CD14-positive monocyte (primary cell): ENCODE measurements at regions not wholly inside any gene's neighbourhood (a gene's known extent, or its start where the extent isn't known, plus 50 kb on each side); places are given as distances from the start of the nearest gene placed in this dataset.

Source experiments
- DNase-seq, 3 donors: peaks; one replicate each; pipeline ENCODE4 v3.0.0-alpha.2; 2011 to 2022
- H2AFZ ChIP-seq: 2 replicates; pipeline ENCODE4 v1.6.0; 2012; ENCODE audit warnings: mild to moderate bottlenecking, low read depth, low read length, inconsistent platforms; ENCODE audit not compliant: insufficient read depth, poor library complexity, severe bottlenecking
- H3K27ac ChIP-seq, 2 donors: 1 replicate in 1 of 2; 2 replicates in 1 of 2; pipeline ENCODE4 v1.5.1; 2012 to 2013; ENCODE audit warnings: low read length in 2 of 2, control low read depth in 1 of 2, inconsistent platforms in 1 of 2, low read depth in 1 of 2, mild to moderate bottlenecking in 1 of 2
- H3K27me3 ChIP-seq, 2 donors: one replicate each; pipeline versions ENCODE4 v1.6.0 to v1.6.1; 2011 to 2013; ENCODE audit warnings: low read length in 2 of 2; ENCODE audit not compliant: control insufficient read depth in 2 of 2, insufficient read depth in 2 of 2
- H3K36me3 ChIP-seq, 2 donors: replicated peaks in 1 of 2; 1 replicate in 1 of 2; 2 replicates in 1 of 2; pipeline versions ENCODE4 v1.5.1 to v1.6.1; 2012 to 2013; ENCODE audit warnings: low read length in 2 of 2, control low read depth in 1 of 2, inconsistent platforms in 1 of 2, mild to moderate bottlenecking in 1 of 2; ENCODE audit not compliant: insufficient read depth in 2 of 2, control insufficient read depth in 1 of 2
- H3K4me1 ChIP-seq, 2 donors: 1 replicate in 1 of 2; 2 replicates in 1 of 2; pipeline versions ENCODE4 v1.5.1 to v1.6.1; 2012 to 2013; ENCODE audit warnings: low read length in 2 of 2, control low read depth in 1 of 2, inconsistent platforms in 1 of 2, mild to moderate bottlenecking in 1 of 2, moderate library complexity in 1 of 2; ENCODE audit not compliant: insufficient read depth in 2 of 2, control insufficient read depth in 1 of 2
- H3K4me2 ChIP-seq: replicated peaks from 2 replicates; pipeline ENCODE3; 2012; ENCODE audit warnings: low read length, moderate library complexity, mild to moderate bottlenecking; ENCODE audit not compliant: poor library complexity, severe bottlenecking; ENCODE audit errors: extremely low read depth
- H3K4me3 ChIP-seq, 3 experiments: fragments of 200-600 bp in 1 of 3; sonication (generic) in 1 of 3; replicated peaks in 1 of 3; 1 replicate in 2 of 3; 2 replicates in 1 of 3; pipeline ENCODE4 v1.5.1; 2011 to 2013; ENCODE audit warnings: low read length in 3 of 3, mild to moderate bottlenecking in 3 of 3, control low read depth in 2 of 3, low read depth in 2 of 3, inconsistent platforms in 1 of 3, moderate library complexity in 1 of 3
- H3K79me2 ChIP-seq: 2 replicates; pipeline ENCODE4 v1.6.0; 2012; ENCODE audit warnings: mild to moderate bottlenecking, control low read depth, inconsistent platforms, low read length, moderate library complexity; ENCODE audit not compliant: insufficient read depth
- H3K9ac ChIP-seq: 2 replicates; pipeline ENCODE4 v1.6.0; 2017; ENCODE audit warnings: low read length, mild to moderate bottlenecking; ENCODE audit not compliant: insufficient read depth, poor library complexity, severe bottlenecking
- H3K9me3 ChIP-seq, 2 donors: replicated peaks in 1 of 2; 1 replicate in 1 of 2; 2 replicates in 1 of 2; pipeline versions ENCODE4 v1.5.1 to v1.6.1; 2012 to 2013; ENCODE audit warnings: low read length in 2 of 2, control low read depth in 1 of 2; ENCODE audit not compliant: control insufficient read depth in 1 of 2, insufficient read depth in 1 of 2
- H4K20me1 ChIP-seq: 2 replicates; pipeline ENCODE4 v1.6.0; 2012; ENCODE audit warnings: mild to moderate bottlenecking, low read length, control low read depth, moderate library complexity; ENCODE audit not compliant: insufficient read depth
- H3K27ac Mint-ChIP-seq, 7 donors: one replicate each; pipeline ENCODE4 v1.8.0; 2020; ENCODE audit warnings: mild to moderate bottlenecking in 7 of 7, mixed read lengths in 7 of 7, moderate library complexity in 6 of 7, inconsistent platforms in 2 of 7
- H3K27me3 Mint-ChIP-seq, 3 donors: one replicate each; pipeline ENCODE4 v1.8.0; 2021 to 2022; ENCODE audit warnings: low read depth in 3 of 3, mild to moderate bottlenecking in 3 of 3, mixed read lengths in 3 of 3, moderate library complexity in 3 of 3, inconsistent platforms in 1 of 3
- H3K36me3 Mint-ChIP-seq, 2 donors: one replicate each; pipeline ENCODE4 v1.8.0; 2020; ENCODE audit warnings: mixed read lengths in 2 of 2, inconsistent platforms in 1 of 2, mild to moderate bottlenecking in 1 of 2
- H3K4me1 Mint-ChIP-seq: one replicate; pipeline ENCODE4 v1.8.0; 2020; ENCODE audit warnings: mild to moderate bottlenecking, mixed read lengths
- H3K4me3 Mint-ChIP-seq, 2 donors: one replicate each; pipeline ENCODE4 v1.8.0; 2020; ENCODE audit warnings: mild to moderate bottlenecking in 2 of 2, mixed read lengths in 2 of 2, moderate library complexity in 1 of 2
- H3K9me3 Mint-ChIP-seq, 7 donors: one replicate each; pipeline ENCODE4 v1.8.0; 2020 to 2022; ENCODE audit warnings: mixed read lengths in 7 of 7, mild to moderate bottlenecking in 6 of 7, moderate library complexity in 6 of 7, inconsistent platforms in 2 of 7
- WGBS: methylation state at CpG from one replicate; pipeline ENCODE4 v1.1.5; 2013; ENCODE audit warnings: missing lambda C conversion rate; ENCODE audit not compliant: insufficient coverage; 5-methylcytosine and 5-hydroxymethylcytosine counted together
- intact Hi-C, 2 donors: fragments of 100-400 bp; cut with micrococcal nuclease; formaldehyde crosslinking; loops; one replicate each; pipeline versions ENCODE4 v1.15.0 to v1.15.1; 2023
- TF ChIP-seq, protein P1 (sequence below): fragments of 200-600 bp; IDR thresholded peaks from one replicate; pipeline ENCODE4 v1.8.0; 2022; ENCODE audit warnings: antibody characterized with exemption, mild to moderate bottlenecking

DNA sequence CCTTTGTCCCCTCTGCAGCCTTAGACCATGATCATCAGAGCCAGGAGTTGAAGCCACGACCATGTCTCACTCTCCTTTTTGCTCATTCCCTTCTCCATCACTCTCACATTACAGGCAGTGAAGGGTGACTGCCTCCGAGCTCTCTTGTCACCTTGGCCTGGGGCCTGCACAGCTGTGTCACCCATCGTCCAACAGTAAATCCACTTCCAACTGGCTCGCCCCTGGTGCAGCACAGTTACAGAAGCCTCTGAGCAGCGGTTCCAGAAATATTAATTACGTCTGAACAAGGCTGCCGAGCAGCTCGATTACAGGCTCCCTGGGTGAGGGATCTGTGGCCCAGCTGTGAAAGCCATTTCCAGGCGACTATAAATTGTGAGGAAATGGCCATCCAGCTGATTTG is 528.2 kb downstream of the NR2F2 start:
- H3K27me3 ChIP-seq: no peaks in the 10 kb centered on the region
- 88% methylated on average over 9 of the region's 9 CpGs for whole genome bisulfite sequencing

DNA sequence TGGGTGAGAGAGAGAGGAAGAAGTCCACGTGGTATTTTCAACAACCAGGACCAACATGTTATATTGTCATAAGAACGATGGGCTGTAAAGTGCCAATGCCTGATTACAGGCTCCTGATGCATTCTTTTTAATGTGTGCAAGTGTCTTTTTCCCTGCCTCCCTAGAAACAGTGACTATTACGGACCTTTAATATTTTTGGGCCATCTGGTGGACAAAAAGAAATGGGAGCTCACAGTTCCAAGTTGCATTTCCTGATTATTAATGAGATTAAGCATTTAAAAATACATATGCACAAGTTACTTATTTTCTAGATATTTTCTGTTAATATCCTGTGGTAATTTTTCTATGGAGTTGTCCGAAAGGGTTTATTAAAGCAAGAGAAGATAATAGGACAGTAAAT is 530.2 kb downstream of the NR2F2 start:
- Mint-ChIP-seq H3K9me3 (peaks cover 0 to 7% (median 3%) of the 10 kb centered on the region in 7 donors), H3K27ac (no peak overlapping the region), H3K36me3 (no peaks in the 10 kb centered on the region), H3K27me3 (peaks cover 0 to 3% (median 3%) of the 10 kb centered on the region in 3 donors), H3K4me3 (no peak overlapping the region), H3K4me1 (no peaks in the 10 kb centered on the region)
- Histone ChIP-seq H3K4me1 (no peaks in the 10 kb centered on the region), H3K4me3 (no peak overlapping the region), H3K9me3 (no peaks in the 10 kb centered on the region), H3K4me2 (no peak overlapping the region), H3K27ac (no peak overlapping the region), H3K9ac (no peak overlapping the region), H4K20me1 (no peaks in the 10 kb centered on the region), H3K79me2 (no peaks in the 10 kb centered on the region), H2AFZ (no peak overlapping the region), H3K27me3 (no peaks in the 10 kb centered on the region), H3K36me3 (no peaks in the 10 kb centered on the region)
- DNase-seq: no peak
- 86% methylated on average over 1 of the region's 4 CpGs for WGBS
- intact Hi-C loops: no loop called here
- TF ChIP-seq, protein P1, sequence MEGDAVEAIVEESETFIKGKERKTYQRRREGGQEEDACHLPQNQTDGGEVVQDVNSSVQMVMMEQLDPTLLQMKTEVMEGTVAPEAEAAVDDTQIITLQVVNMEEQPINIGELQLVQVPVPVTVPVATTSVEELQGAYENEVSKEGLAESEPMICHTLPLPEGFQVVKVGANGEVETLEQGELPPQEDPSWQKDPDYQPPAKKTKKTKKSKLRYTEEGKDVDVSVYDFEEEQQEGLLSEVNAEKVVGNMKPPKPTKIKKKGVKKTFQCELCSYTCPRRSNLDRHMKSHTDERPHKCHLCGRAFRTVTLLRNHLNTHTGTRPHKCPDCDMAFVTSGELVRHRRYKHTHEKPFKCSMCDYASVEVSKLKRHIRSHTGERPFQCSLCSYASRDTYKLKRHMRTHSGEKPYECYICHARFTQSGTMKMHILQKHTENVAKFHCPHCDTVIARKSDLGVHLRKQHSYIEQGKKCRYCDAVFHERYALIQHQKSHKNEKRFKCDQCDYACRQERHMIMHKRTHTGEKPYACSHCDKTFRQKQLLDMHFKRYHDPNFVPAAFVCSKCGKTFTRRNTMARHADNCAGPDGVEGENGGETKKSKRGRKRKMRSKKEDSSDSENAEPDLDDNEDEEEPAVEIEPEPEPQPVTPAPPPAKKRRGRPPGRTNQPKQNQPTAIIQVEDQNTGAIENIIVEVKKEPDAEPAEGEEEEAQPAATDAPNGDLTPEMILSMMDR: no peak

More for the DNA sequence above, 528.2 kb downstream of the NR2F2 start:
- Histone ChIP-seq H3K4me3 (no peak overlapping the region), H3K9ac (no peak overlapping the region), H2AFZ (no peak overlapping the region), H3K79me2 (no peaks in the 10 kb centered on the region), H3K36me3 (no peaks in the 10 kb centered on the region), H4K20me1 (no peaks in the 10 kb centered on the region), H3K27ac (no peak overlapping the region), H3K4me1 (no peaks in the 10 kb centered on the region), H3K4me2 (no peak overlapping the region), H3K9me3 (no peaks in the 10 kb centered on the region)
- TF ChIP-seq, protein P1: no peak
- Mint-ChIP-seq H3K36me3 (no peaks in the 10 kb centered on the region), H3K27ac (no peak overlapping the region), H3K27me3 (peaks cover 0 to 3% (median 0%) of the 10 kb centered on the region in 3 donors), H3K9me3 (peaks cover 2 to 7% (median 2%) of the 10 kb centered on the region in 7 donors), H3K4me1 (no peaks in the 10 kb centered on the region), H3K4me3 (no peak overlapping the region)
- intact Hi-C loops: no loop called here
- DNase-seq: no peak
